HEK293T (cell line): ENCODE measurements at regions not wholly inside any gene's neighbourhood (a gene's known extent, or its start where the extent isn't known, plus 50 kb on each side); places are given as distances from the start of the nearest gene placed in this dataset.
"Not testable (repeated sequence)": the region's sequence is repeated elsewhere in the genome, so short reads cannot be mapped to it uniquely, and the experiment has no call there.

Experiments used
- CTCF ChIA-PET: fragments of 350-600 bp; formaldehyde crosslinking; extraction: SDS; loops from one replicate; lab custom pipeline; 2021; ENCODE audit warnings: antibody characterized with exemption, inconsistent platforms; lab: Yijun Ruan, JAX
- POLR2A ChIA-PET: fragments of 350-600 bp; formaldehyde crosslinking; extraction: SDS; loops from one replicate; lab custom pipeline; 2020; ENCODE audit warnings: antibody characterized with exemption, inconsistent platforms; lab: Yijun Ruan, JAX
- DNase-seq: peaks from one replicate; pipeline ENCODE4 v3.0.0; 2012; ENCODE audit warnings: mixed read lengths; ENCODE audit errors: extremely low spot score
- ARNT ChIP-seq: fragments of 450-650 bp; IDR thresholded peaks from 2 replicates; pipeline ENCODE4 v1.6.1; 2017; ENCODE audit warnings: mild to moderate bottlenecking
- BHLHE40 ChIP-seq: fragments of 450-650 bp; IDR thresholded peaks from 2 replicates; pipeline ENCODE4 v1.6.1; 2016; ENCODE audit warnings: mild to moderate bottlenecking, moderate library complexity, borderline replicate concordance
- CTBP1 ChIP-seq: fragments of 450-650 bp; IDR thresholded peaks from 2 replicates; pipeline ENCODE4 v1.6.1; 2016; ENCODE audit warnings: borderline replicate concordance
- ELF4 ChIP-seq: fragments of 450-650 bp; IDR thresholded peaks from 2 replicates; pipeline ENCODE4 v1.6.1; 2017; ENCODE audit warnings: antibody characterized with exemption
- FOXA1 ChIP-seq: fragments of 450-650 bp; IDR thresholded peaks from 2 replicates; pipeline ENCODE4 v1.6.1; 2016; ENCODE audit warnings: mild to moderate bottlenecking
- FOXK2 ChIP-seq: fragments of 450-650 bp; IDR thresholded peaks from 2 replicates; pipeline ENCODE4 v1.6.1; 2016; ENCODE audit warnings: mild to moderate bottlenecking
- FOXM1 ChIP-seq: fragments of 450-650 bp; IDR thresholded peaks from 2 replicates; pipeline ENCODE4 v1.6.1; 2017; ENCODE audit warnings: mild to moderate bottlenecking, borderline replicate concordance
- HDGF ChIP-seq: fragments of 450-650 bp; IDR thresholded peaks from 2 replicates; pipeline ENCODE4 v1.6.1; 2017; ENCODE audit warnings: antibody characterized with exemption, borderline replicate concordance
- L3MBTL2 ChIP-seq: fragments of 450-650 bp; conservative IDR thresholded peaks from 2 replicates; pipeline ENCODE4 v1.6.1; 2016; ENCODE audit warnings: mild to moderate bottlenecking
- LEF1 ChIP-seq: fragments of 450-650 bp; IDR thresholded peaks from 2 replicates; pipeline ENCODE4 v1.6.1; 2017; ENCODE audit warnings: mild to moderate bottlenecking, borderline replicate concordance
- NFRKB ChIP-seq: fragments of 450-650 bp; IDR thresholded peaks from 2 replicates; pipeline ENCODE4 v1.6.1; 2016; ENCODE audit warnings: mild to moderate bottlenecking, moderate library complexity
- PKNOX1 ChIP-seq: fragments of 450-650 bp; IDR thresholded peaks from 2 replicates; pipeline ENCODE4 v1.6.1; 2016
- SP1 ChIP-seq: fragments of 450-650 bp; IDR thresholded peaks from 2 replicates; pipeline ENCODE4 v1.6.1; 2017
- SUZ12 ChIP-seq: fragments of 450-650 bp; IDR thresholded peaks from 2 replicates; pipeline ENCODE4 v1.6.1; 2016; ENCODE audit warnings: mild to moderate bottlenecking
- TARDBP ChIP-seq: fragments of 450-650 bp; IDR thresholded peaks from 2 replicates; pipeline ENCODE4 v1.6.1; 2016
- ZNF384 ChIP-seq: fragments of 450-650 bp; IDR thresholded peaks from 2 replicates; pipeline ENCODE4 v1.6.1; 2016

DNA sequence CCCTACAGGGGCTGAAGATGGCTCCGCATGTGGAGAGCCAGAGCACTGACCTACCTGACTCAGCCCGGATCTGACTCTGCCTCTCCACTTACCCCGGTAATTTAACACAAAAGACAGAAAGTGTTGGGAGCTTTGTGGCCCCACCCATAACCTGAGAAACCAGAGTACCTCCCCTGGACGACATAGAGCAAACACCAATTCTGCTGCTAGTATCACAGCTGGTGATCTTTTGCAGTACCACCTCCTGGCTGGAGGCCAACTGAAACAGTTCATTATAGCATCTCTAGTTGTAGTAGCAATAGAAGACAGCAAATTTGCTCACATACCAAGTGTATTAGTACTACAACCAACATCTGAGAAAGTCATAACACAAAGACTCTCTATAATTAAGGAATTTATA, 443.9 kb downstream of the KLHL4 start:
- DNase-seq: no peak
- ChIA-PET POLR2A (no interaction called here), CTCF (no interaction called here)
- TF ChIP-seq PKNOX1 (no peak), TARDBP (no peak), L3MBTL2 (no peak), FOXK2 (no peak), ZNF384 (no peak), ELF4 (no peak), FOXA1 (no peak), ARNT (no peak), SUZ12 (no peak), HDGF (no peak), CTBP1 (no peak), LEF1 (no peak), NFRKB (no peak), FOXM1 (no peak), SP1 (no peak), BHLHE40 (no peak)

GRCh38 chrX:87968118-87968517, 450.5 kb downstream of the KLHL4 start:
- no peak for DNase-seq
- ChIA-PET CTCF (no interaction called here), POLR2A (no interaction called here)
- no peak for TF ChIP-seq ELF4

- CTCF ChIA-PET, DNase-seq, POLR2A ChIA-PET: not testable (repeated sequence)
Measured at GRCh38 chrX:87972121-87972520, 454.5 kb downstream of the KLHL4 start.

GRCh38 chrX:87975365-87975764, 457.8 kb downstream of the KLHL4 start:
- ChIA-PET CTCF (no interaction called here), POLR2A (no interaction called here)
- DNase-seq: no peak
- TF ChIP-seq ELF4 (peak; percentile 86), PKNOX1 (no peak)

DNA sequence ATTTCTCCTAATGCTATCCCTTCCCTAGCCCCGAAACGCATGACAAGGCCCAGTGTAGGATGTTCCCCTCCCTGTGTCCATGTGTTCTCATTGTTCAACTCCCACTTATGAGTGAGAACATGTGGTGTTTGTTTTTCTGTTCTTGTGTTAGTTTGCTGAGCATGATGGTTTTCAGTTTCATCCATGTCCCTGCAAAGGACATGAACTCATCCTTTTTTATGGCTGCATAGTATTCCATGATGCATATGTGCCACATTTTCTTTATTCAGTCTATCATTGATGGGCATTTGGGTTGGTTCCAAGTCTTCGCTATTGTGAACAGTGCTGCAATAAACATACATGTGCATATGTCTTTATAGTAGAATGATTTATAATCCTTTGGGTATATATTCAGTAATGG, 490.3 kb downstream of the KLHL4 start:
- DNase-seq, POLR2A ChIA-PET, CTCF ChIA-PET: not testable (repeated sequence)

DNA sequence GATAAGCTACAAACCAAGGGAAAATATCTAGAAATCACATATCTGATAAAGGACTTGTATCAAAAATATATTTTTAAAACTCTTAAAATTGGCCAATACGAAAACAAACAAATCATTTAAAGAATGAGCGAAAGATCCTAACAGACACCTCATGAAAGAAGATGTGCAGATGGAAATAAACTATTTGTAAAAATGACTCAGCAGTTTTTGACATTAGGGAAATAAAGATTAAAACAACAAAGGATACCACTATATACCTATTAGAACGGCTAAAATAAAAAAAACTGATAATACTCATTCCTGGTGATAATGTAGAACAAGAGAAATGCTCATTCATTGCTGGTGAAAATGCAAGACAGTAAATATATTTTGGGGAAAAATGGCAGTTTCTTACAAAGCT, 506.4 kb downstream of the KLHL4 start:
- no peak for TF ChIP-seq ELF4
- TF ChIP-seq CTBP1: no peak
- no peak for TF ChIP-seq FOXA1
- TF ChIP-seq NFRKB: no peak
- no peak for TF ChIP-seq TARDBP
- TF ChIP-seq SP1: no peak
- no peak for TF ChIP-seq LEF1
- TF ChIP-seq FOXM1: no peak
- TF ChIP-seq HDGF: no peak
- no peak for TF ChIP-seq L3MBTL2
- TF ChIP-seq ZNF384: no peak
- TF ChIP-seq PKNOX1: no peak
- TF ChIP-seq FOXK2: no peak
- TF ChIP-seq SUZ12: no peak
- no peak for TF ChIP-seq BHLHE40
- TF ChIP-seq ARNT: no peak
- DNase-seq: no peak
- CTCF ChIA-PET: no interaction called here
- POLR2A ChIA-PET: no interaction called here

GRCh38 chrX:88072339-88073030, 554.9 kb downstream of the KLHL4 start:
- ChIA-PET CTCF (no interaction called here), POLR2A (no interaction called here)
- TF ChIP-seq BHLHE40 (no peak), HDGF (no peak), ELF4 (no peak), ARNT (no peak), FOXK2 (no peak), CTBP1 (no peak)
- DNase-seq: no peak

GRCh38 chrX:88101968-88102367, 584.4 kb downstream of the KLHL4 start:
- CTCF ChIA-PET: no interaction called here
- TF ChIP-seq FOXA1 (no peak), L3MBTL2 (no peak)
- POLR2A ChIA-PET: no interaction called here
- DNase-seq: no peak
